ENCODE measurements at regions not wholly inside any gene's neighbourhood (a gene's known extent, or its start where the extent isn't known, plus 50 kb on each side); places are given as distances from the start of the nearest gene placed in this dataset.

DNA sequence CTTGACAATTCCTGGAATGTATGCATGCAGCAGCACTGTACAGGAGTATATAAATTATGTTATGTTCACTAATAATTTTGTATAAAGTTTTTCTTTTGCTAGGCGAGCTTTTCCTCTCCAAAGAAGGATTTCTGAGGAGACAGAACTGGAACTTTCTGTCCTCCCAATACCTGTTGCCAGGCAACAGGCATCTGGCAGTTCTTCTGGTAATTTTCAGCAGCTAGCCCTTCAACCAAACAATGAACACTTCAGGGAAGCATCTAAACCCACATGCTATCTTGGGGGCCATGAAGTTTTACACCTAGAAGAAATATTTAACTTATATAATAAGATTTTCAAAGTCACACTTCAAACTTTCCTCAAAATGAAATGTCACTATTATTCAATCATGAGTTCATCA, 162.9 kb upstream of the SYT10 start:
- TF ChIP-seq, protein P1, sequence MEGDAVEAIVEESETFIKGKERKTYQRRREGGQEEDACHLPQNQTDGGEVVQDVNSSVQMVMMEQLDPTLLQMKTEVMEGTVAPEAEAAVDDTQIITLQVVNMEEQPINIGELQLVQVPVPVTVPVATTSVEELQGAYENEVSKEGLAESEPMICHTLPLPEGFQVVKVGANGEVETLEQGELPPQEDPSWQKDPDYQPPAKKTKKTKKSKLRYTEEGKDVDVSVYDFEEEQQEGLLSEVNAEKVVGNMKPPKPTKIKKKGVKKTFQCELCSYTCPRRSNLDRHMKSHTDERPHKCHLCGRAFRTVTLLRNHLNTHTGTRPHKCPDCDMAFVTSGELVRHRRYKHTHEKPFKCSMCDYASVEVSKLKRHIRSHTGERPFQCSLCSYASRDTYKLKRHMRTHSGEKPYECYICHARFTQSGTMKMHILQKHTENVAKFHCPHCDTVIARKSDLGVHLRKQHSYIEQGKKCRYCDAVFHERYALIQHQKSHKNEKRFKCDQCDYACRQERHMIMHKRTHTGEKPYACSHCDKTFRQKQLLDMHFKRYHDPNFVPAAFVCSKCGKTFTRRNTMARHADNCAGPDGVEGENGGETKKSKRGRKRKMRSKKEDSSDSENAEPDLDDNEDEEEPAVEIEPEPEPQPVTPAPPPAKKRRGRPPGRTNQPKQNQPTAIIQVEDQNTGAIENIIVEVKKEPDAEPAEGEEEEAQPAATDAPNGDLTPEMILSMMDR (IDR thresholded peaks at IDR 0.05) = no peak
- TF ChIP-seq POLR2A (IDR thresholded peaks at IDR 0.05) = no peak
- TF ChIP-seq EP300 (IDR thresholded peaks at IDR 0.05) = no peak
- no peak for TF ChIP-seq POLR2AphosphoS5 (IDR thresholded peaks at IDR 0.05)

All from stomach (tissue), 4 donors.